SK-N-MC (cell line): ENCODE measurements at regions not wholly inside any gene's neighbourhood (a gene's known extent, or its start where the extent isn't known, plus 50 kb on each side); places are given as distances from the start of the nearest gene placed in this dataset.

ENCODE experiments used
- EZH2 ChIP-seq: fragments of 200-600 bp; sonication (generic); IDR thresholded peaks from one replicate; pipeline ENCODE4 v1.6.1; 2017; ENCODE audit warnings: antibody characterized with exemption
- FOXP2 ChIP-seq: optimal IDR thresholded peaks from 2 replicates; pipeline ENCODE3; 2011; ENCODE audit warnings: mild to moderate bottlenecking, moderate library complexity; ENCODE audit not compliant: insufficient read depth; ENCODE audit errors: extremely low read length, control extremely low read depth
- POLR2AphosphoS5 ChIP-seq: IDR thresholded peaks from 2 replicates; pipeline ENCODE4 v1.6.1; 2012; ENCODE audit warnings: mild to moderate bottlenecking, low read depth, low read length, borderline replicate concordance

- TF ChIP-seq EZH2 (no peak), FOXP2 (no peak), POLR2AphosphoS5 (peak; percentile 19; the same call in 1 of the 2 replicates)
Observed at GRCh38 chr5:109468737-109469420, 59.1 kb upstream of the PJA2 start.
